H1 (cell line): ENCODE measurements at regions not wholly inside any gene's neighbourhood (a gene's known extent, or its start where the extent isn't known, plus 50 kb on each side); places are given as distances from the start of the nearest gene placed in this dataset.

Source experiments
- RFX5 ChIP-seq: IDR thresholded peaks from 2 replicates; pipeline ENCODE4 v1.6.1; 2011; ENCODE audit warnings: low read depth, low read length, improper control_type of control experiment, borderline replicate concordance
- TAF7 ChIP-seq: optimal IDR thresholded peaks from 2 replicates; pipeline ENCODE3; 2011; ENCODE audit warnings: low read depth, mild to moderate bottlenecking, inconsistent platforms, low read length, moderate library complexity, borderline replicate concordance

- no peak for TF ChIP-seq TAF7
- no peak for TF ChIP-seq RFX5
- TF ChIP-seq, all 59 proteins: peak for 0
These were observed 467.3 kb upstream of the PIK3R1 start (continued) for GRCh38 chr5:67748165-67748690.
